Body of pancreas (tissue), 4 donors: ENCODE measurements at regions not wholly inside any gene's neighbourhood (a gene's known extent, or its start where the extent isn't known, plus 50 kb on each side); places are given as distances from the start of the nearest gene placed in this dataset.

Experiments used
- ATAC-seq: fragments of 150-250 bp; one replicate; pipeline ENCODE4 v1.9.1; 2016
- DNase-seq, 4 donors: peaks; one replicate each; pipeline ENCODE4 v3.0.0-alpha.2; 2019
- H3K27ac ChIP-seq, 4 donors: fragments of 200-600 bp; sonication (generic); 1 replicate in 3 of 4; 2 replicates in 1 of 4; pipeline versions ENCODE4 v1.5.1 to v1.6.1; 2016 to 2019; ENCODE audit warnings: mild to moderate bottlenecking in 1 of 4, mixed read lengths in 1 of 4, moderate library complexity in 1 of 4
- H3K27me3 ChIP-seq, 2 donors: fragments of 200-600 bp; sonication (generic); one replicate each; pipeline ENCODE4 v1.6.0; 2016; ENCODE audit warnings: mild to moderate bottlenecking in 1 of 2
- H3K36me3 ChIP-seq, 2 donors: fragments of 200-600 bp; sonication (generic); replicated peaks in 1 of 2; 2 replicates each; pipeline ENCODE4 v1.5.1; 2016; ENCODE audit warnings: low read depth in 2 of 2; ENCODE audit not compliant: insufficient read depth in 1 of 2
- H3K4me1 ChIP-seq: fragments of 200-600 bp; sonication (generic); one replicate; pipeline ENCODE4 v1.6.0; 2016
- H3K4me3 ChIP-seq, 2 donors: fragments of 200-600 bp; sonication (generic); 1 replicate in 1 of 2; 2 replicates in 1 of 2; pipeline ENCODE4 v1.5.1; 2016 to 2019
- H3K9me3 ChIP-seq, 3 donors: fragments of 200-600 bp; sonication (generic); 1 replicate in 2 of 3; 2 replicates in 1 of 3; pipeline ENCODE4 v1.5.1; 2016
- CTCF ChIP-seq, 7 experiments: fragments of 450-650 bp in 4 of 7; fragments of 200-600 bp in 3 of 7; sonication (generic) in 3 of 7; IDR thresholded peaks; one replicate each; pipeline ENCODE4 v1.5.1; 2016 to 2019; ENCODE audit warnings: antibody characterized with exemption in 7 of 7
- POLR2A ChIP-seq, 3 donors: fragments of 450-650 bp; IDR thresholded peaks; one replicate each; pipeline ENCODE4 v1.6.1; 2016; ENCODE audit warnings: antibody characterized with exemption in 3 of 3, mild to moderate bottlenecking in 2 of 3
- WGBS, 2 donors: methylation state at CpG; one replicate each; pipeline ENCODE4 v1.1.5; 2017; 5-methylcytosine and 5-hydroxymethylcytosine counted together
- intact Hi-C: fragments of 100-400 bp; cut with DNase I; formaldehyde crosslinking; loops from one replicate; pipeline ENCODE4 v1.15.1; 2023

- no peaks in the 10 kb centered on the region for H3K36me3 ChIP-seq
- WGBS, 2 donors: 63 to 69% methylated on average over 5 of the region's 5 CpGs
- no peaks in the 10 kb centered on the region for H3K27me3 ChIP-seq
- H3K4me3 ChIP-seq: no peak overlapping the region
- no peaks in the 10 kb centered on the region for H3K9me3 ChIP-seq
- no peak for ATAC-seq
- intact Hi-C loops: no loop called here
- no peak for DNase-seq
- H3K4me1 ChIP-seq: no peaks in the 10 kb centered on the region
- H3K27ac ChIP-seq: no peak overlapping the region
- TF ChIP-seq CTCF (IDR thresholded peaks at IDR 0.05): no peak
- TF ChIP-seq POLR2A (IDR thresholded peaks at IDR 0.05): no peak
Measured at GRCh38 chr10:4479342-4479741, 346.7 kb upstream of the AKR1E2 start.

- ATAC-seq (no peak), DNase-seq (no peak)
- Histone ChIP-seq H3K4me3 (no peak overlapping the region), H3K4me1 (no peaks in the 10 kb centered on the region), H3K27me3 (no peaks in the 10 kb centered on the region), H3K9me3 (no peaks in the 10 kb centered on the region), H3K27ac (no peak overlapping the region), H3K36me3 (no peaks in the 10 kb centered on the region)
- intact Hi-C loops: no loop called here
- TF ChIP-seq CTCF (IDR thresholded peaks at IDR 0.05) (no peak), POLR2A (IDR thresholded peaks at IDR 0.05) (no peak)
- 48 to 58% methylated on average over 4 of the region's 4 CpGs for WGBS, 2 donors
Measured at GRCh38 chr10:4477664-4478063, 348.3 kb upstream of the AKR1E2 start.

- Histone ChIP-seq H3K27me3 (no peaks in the 10 kb centered on the region), H3K4me3 (no peak overlapping the region), H3K27ac (no peak overlapping the region), H3K9me3 (no peaks in the 10 kb centered on the region), H3K4me1 (no peaks in the 10 kb centered on the region), H3K36me3 (no peaks in the 10 kb centered on the region)
- intact Hi-C loops: no loop called here
- TF ChIP-seq CTCF (IDR thresholded peaks at IDR 0.05): no peak
- TF ChIP-seq POLR2A (IDR thresholded peaks at IDR 0.05): no peak
- WGBS, 2 donors: 78 to 80% methylated on average over 13 of the region's 13 CpGs
- ATAC-seq (no peak), DNase-seq (no peak)
Measured at GRCh38 chr10:4475827-4476490, 350.0 kb upstream of the AKR1E2 start.

- Histone ChIP-seq H3K9me3 (no peaks in the 10 kb centered on the region), H3K27ac (no peak overlapping the region), H3K27me3 (no peaks in the 10 kb centered on the region), H3K4me3 (no peak overlapping the region), H3K36me3 (no peaks in the 10 kb centered on the region), H3K4me1 (no peaks in the 10 kb centered on the region)
- no peak for DNase-seq
- WGBS, 2 donors: 60 to 63% methylated on average over 8 of the region's 8 CpGs
- TF ChIP-seq POLR2A (IDR thresholded peaks at IDR 0.05): no peak
- TF ChIP-seq CTCF (IDR thresholded peaks at IDR 0.05): no peak
- ATAC-seq: no peak
- intact Hi-C loops: no loop called here
Measured at GRCh38 chr10:4474829-4475228, 351.2 kb upstream of the AKR1E2 start.

GRCh38 chr10:4473977-4474376, 352.0 kb upstream of the AKR1E2 start:
- intact Hi-C loops: no loop called here
- WGBS, 2 donors: 45 to 55% methylated on average over 2 of the region's 2 CpGs
- Histone ChIP-seq H3K4me3 (no peak overlapping the region), H3K27ac (no peak overlapping the region), H3K27me3 (no peaks in the 10 kb centered on the region), H3K4me1 (no peaks in the 10 kb centered on the region), H3K9me3 (no peaks in the 10 kb centered on the region), H3K36me3 (no peaks in the 10 kb centered on the region)
- TF ChIP-seq CTCF (IDR thresholded peaks at IDR 0.05) (no peak), POLR2A (IDR thresholded peaks at IDR 0.05) (no peak)
- DNase-seq (no peak), ATAC-seq (no peak)
